Activated naive CD4-positive, alpha-beta T cell treated with anti-CD3 and anti-CD28 coated beads, Interleukin-2, amount 50 U/mL, for 16 hours (primary cell): ENCODE measurements at regions not wholly inside any gene's neighbourhood (a gene's known extent, or its start where the extent isn't known, plus 50 kb on each side); places are given as distances from the start of the nearest gene placed in this dataset.
"Not testable (repeated sequence)": the region's sequence is repeated elsewhere in the genome, so short reads cannot be mapped to it uniquely, and the experiment has no call there.

Experiments
- DNase-seq: peaks from one replicate; pipeline ENCODE4 v3.0.0-alpha.2; 2020

GRCh38 chr2:147040298-147041120 lies 804.3 kb upstream of the ACVR2A start:
- DNase-seq: no peak

GRCh38 chr2:147037048-147037447 lies 807.8 kb upstream of the ACVR2A start:
- DNase-seq: no peak

GRCh38 chr2:147033044-147033443 lies 811.8 kb upstream of the ACVR2A start:
- no peak for DNase-seq

GRCh38 chr2:147031897-147032296 lies 812.9 kb upstream of the ACVR2A start:
- no peak for DNase-seq

- no peak for DNase-seq
Observed at GRCh38 chr2:147030966-147031720, 813.7 kb upstream of the ACVR2A start.

- DNase-seq: no peak
Observed at GRCh38 chr2:147027436-147027835, 817.4 kb upstream of the ACVR2A start.

DNA sequence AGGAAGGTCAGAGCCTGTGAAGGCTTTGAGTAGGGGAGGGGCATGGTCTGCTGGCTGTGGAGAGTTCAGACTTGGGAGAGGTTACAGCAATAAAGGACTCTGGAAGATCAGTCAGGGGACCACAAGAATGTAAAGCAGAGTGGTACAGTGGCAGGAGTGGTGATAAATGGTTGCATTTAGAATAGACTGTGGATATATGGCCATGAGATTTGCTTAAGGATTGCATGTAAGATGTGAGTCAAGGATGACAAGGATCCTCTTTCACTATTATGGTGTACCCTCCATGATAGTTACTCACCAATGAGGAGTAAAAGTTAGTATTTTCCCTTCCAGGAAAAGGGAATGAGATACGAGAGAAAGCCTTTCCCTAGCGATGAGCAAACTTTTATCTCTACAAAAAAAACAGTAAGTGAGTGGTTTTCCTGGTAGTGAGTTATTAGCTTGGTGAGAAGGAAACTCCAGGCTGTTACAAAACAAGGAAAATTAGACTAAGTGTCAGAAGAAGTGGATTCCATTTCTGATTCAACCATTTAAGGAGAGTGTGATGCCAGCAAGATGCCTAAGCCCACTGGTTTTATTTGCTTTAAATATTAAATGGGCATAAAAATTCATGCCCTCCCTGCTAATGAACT lies 818.0 kb upstream of the ACVR2A start:
- no peak for DNase-seq

GRCh38 chr2:147025646-147026585 lies 818.9 kb upstream of the ACVR2A start:
- no peak for DNase-seq

- DNase-seq: no peak
Observed at GRCh38 chr2:147019311-147019710, 825.5 kb upstream of the ACVR2A start.

GRCh38 chr2:147017951-147018645 lies 826.7 kb upstream of the ACVR2A start:
- no peak for DNase-seq

DNA sequence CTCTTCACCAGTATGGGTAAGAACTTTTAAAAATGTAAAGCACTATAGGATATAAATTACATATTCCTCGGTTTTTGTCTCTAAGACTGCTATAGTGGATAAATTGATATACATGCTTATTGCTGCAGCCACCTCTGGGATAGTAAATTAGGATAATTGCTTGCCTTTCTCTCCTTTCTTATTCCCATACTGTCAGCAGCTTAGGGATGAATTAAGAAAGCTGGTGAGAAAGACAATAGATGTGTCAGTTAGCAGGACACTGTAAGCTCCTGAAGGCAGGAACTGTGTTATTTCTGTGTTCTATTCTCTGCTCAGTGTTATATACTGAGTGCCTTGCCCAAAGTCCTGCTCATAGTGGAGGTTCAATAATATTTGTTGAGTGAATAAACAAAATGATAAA lies 828.6 kb upstream of the ACVR2A start:
- no peak for DNase-seq

DNA sequence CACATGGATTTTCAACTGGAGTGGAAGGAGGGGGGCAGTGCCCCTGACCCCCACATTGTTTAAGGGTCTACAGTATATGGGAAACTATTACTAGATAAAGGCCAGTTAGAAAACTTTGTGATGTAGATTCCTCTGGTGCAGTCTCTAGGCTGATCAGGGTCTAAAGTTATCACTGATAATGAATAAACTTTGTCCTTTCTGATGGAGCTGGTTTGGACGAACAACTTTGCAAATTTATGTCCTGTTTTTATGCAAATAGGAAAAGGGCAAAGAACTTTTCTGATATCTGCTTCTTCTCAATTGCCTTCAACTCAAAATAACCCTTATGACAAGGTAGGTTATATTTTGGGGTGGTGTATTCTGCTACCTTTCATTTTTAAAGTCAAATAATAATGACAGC lies 829.2 kb upstream of the ACVR2A start:
- no peak for DNase-seq

DNA sequence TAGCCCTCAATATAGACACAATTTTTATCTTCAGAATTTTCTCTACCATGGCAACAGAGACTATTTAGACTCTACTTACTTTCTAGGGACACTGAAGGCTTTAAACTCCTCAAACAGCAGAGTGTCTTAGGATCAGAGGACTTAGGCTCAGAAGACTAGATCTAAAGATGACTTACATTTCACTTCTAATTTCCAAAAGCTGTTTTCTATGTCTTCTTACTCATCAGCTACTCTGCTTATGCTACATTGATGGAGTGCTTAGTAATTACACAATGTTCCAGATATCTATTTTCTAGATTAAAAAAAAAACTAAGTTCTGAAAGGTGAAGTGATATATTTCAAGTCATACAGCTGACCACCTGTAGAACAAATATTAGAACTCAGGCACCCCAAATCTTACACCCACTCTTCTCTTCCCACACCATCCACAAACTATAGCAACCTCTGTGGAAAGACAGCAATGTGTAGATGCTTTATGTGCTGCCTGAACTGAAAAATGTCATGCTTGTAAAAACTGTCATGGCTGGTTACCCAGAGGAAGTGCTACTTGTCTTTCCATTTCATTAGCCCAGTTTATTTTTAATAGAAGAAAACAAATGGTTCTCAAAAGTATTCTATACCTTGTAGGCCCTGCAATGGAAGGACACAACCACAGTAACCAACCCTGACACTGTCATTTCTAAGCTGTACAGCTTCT lies 831.0 kb upstream of the ACVR2A start:
- no peak for DNase-seq

GRCh38 chr2:147008481-147008880 lies 836.3 kb upstream of the ACVR2A start:
- DNase-seq: no peak

GRCh38 chr2:147006736-147007141 lies 838.1 kb upstream of the ACVR2A start:
- no peak for DNase-seq

DNA sequence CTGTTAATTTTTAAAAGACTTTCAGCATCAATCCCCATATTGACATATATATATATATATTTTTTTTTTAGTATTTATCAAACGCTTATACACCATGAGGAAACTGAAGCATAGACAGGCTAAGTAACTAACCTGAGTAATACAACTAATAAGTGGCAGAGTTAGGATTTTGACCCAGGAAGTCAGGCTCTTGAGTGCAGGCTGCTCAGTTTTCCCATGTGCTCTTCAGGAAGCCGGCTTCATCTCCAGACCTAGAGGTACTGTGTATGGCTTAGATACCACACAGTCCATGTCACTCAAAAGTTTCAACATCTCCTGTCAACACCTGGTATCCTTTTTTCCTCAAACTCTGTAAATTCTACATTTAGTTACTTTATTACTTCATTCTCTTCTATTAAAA lies 841.7 kb upstream of the ACVR2A start:
- DNase-seq: no peak

DNA sequence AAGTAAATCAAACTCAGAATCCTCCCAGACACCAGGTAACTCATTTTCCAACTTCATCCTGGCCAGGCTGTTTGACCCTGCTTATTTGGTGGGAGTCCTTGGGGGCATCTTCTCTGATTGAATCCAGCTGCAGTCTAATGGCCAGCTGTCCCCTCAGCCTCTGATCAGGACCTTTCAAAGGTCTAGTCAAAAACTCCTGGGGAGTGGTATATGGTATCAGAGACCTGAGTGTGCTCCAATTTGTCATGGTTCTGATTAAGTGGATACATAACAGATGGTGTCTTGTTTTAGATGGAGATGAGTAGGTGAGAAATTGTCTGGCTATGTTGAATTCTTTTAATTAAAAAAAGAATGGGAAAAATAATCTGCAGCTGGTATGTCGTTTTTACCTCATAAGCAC lies 842.6 kb upstream of the ACVR2A start:
- no peak for DNase-seq

GRCh38 chr2:147001061-147001460 lies 843.8 kb upstream of the ACVR2A start:
- no peak for DNase-seq

- not testable (repeated sequence) for DNase-seq
Observed at GRCh38 chr2:147000151-147000550, 844.7 kb upstream of the ACVR2A start.

DNA sequence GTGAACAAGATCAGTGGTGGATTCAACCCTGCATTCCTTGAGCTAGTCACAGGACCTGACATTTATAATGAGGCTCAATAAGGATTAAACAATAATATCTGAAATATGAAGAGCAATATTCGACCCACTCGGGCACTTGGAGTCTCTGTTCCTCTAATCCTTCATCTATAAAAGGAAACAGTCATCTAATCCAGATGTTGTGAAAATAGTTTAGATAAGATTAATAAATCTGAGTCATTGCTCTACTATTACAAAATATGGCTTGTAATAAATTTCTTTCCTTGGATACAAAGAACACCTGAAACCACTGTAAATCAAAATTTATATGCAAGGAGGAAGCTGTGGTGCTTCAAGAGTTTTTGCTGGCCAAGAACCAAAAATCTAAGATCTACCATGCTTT lies 846.9 kb upstream of the ACVR2A start:
- DNase-seq: no peak

GRCh38 chr2:146997488-146997887 lies 847.3 kb upstream of the ACVR2A start:
- no peak for DNase-seq
